ENCODE measurements at regions not wholly inside any gene's neighbourhood (a gene's known extent, or its start where the extent isn't known, plus 50 kb on each side); places are given as distances from the start of the nearest gene placed in this dataset.
A peak's percentile ranks its signal among the peaks of the same experiment; 100 is the strongest.

DNA sequence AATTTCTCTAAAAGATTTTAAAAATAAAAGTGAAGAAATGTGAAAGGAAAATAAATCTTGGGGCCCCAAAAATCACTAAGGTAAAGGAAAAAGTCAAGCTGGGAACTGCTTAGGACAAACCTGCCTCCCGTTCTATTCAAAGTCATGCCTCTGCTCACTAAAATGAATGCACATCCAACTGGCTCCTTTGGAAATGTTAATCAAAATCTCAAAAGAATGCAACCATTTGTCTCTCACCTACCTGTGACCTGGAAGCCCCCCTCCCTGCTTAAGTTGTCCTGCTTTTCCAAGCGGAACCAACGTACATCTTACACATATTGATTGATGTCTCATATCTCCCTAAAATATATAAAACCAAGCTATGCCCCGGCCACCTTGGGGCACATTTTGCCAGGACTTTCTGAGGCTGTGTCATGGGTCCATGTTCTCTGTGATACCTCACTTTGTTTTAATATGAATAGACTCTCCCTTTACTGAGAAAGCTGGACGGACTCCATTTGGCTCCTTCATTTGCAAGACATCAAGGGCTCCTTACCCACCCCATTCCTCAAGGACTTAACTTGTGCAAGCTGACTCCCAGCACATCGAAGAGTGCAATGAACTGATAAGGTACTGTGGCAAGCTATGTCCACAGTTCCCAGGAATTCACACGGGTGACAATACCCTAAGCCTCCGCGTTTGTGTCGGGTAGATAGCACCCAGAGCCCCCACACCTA, 164.3 kb downstream of the SMC2 start:
- TF ChIP-seq, protein P1, sequence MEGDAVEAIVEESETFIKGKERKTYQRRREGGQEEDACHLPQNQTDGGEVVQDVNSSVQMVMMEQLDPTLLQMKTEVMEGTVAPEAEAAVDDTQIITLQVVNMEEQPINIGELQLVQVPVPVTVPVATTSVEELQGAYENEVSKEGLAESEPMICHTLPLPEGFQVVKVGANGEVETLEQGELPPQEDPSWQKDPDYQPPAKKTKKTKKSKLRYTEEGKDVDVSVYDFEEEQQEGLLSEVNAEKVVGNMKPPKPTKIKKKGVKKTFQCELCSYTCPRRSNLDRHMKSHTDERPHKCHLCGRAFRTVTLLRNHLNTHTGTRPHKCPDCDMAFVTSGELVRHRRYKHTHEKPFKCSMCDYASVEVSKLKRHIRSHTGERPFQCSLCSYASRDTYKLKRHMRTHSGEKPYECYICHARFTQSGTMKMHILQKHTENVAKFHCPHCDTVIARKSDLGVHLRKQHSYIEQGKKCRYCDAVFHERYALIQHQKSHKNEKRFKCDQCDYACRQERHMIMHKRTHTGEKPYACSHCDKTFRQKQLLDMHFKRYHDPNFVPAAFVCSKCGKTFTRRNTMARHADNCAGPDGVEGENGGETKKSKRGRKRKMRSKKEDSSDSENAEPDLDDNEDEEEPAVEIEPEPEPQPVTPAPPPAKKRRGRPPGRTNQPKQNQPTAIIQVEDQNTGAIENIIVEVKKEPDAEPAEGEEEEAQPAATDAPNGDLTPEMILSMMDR (IDR thresholded peaks at IDR 0.05) = no peak
- TF ChIP-seq POLR2AphosphoS5 (IDR thresholded peaks at IDR 0.05) (no peak), POLR2A (IDR thresholded peaks at IDR 0.05) (no peak), EP300 (IDR thresholded peaks at IDR 0.05) (no peak)
- ATAC-seq (ENCODE audit: low FRiP score in 2 of 2) (no peak), DNase-seq (peak in 1 of 2 donors; percentile 22)
- WGBS, 2 donors = 23 to 29% methylated on average over 10 of the region's 10 CpGs
- Histone ChIP-seq H3K4me3 (no peak overlapping the region), H3K9me3 (peaks cover 0 to 4% (median 0%) of the 10 kb centered on the region in 4 donors), H3K4me1 (no peaks in the 10 kb centered on the region), H3K36me3 (no peaks in the 10 kb centered on the region), H3K27me3 (no peaks in the 10 kb centered on the region), H3K27ac (no peak overlapping the region)

DNA sequence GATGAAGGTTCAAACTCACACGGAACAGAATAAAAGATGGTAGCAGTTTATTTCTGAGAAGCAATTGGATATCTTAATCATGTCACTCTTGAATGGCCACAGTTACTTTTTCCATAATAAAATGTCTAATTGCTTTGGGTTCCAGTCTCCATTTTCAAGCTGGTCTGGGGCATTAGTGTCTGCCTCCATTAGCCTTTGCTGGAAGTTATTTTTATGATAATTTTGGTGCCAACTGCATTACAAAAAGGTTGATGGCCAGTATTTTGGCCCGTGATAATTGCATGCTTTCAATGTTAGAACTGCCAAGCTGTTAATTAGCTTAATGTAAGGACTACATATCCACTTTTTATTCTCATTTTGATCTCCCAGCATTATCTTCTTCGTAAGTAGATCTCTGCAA, 165.9 kb downstream of the SMC2 start:
- Histone ChIP-seq H3K27ac (no peak overlapping the region), H3K4me3 (no peak overlapping the region), H3K27me3 (no peaks in the 10 kb centered on the region), H3K36me3 (no peaks in the 10 kb centered on the region), H3K4me1 (no peaks in the 10 kb centered on the region), H3K9me3 (peaks cover 0 to 4% (median 0%) of the 10 kb centered on the region in 4 donors)
- DNase-seq (no peak), ATAC-seq (ENCODE audit: low FRiP score in 2 of 2) (no peak)
- TF ChIP-seq POLR2AphosphoS5 (IDR thresholded peaks at IDR 0.05) (no peak), EP300 (IDR thresholded peaks at IDR 0.05) (no peak), POLR2A (IDR thresholded peaks at IDR 0.05) (no peak)
- TF ChIP-seq, protein P1 (IDR thresholded peaks at IDR 0.05) = no peak
- 62 to 71% methylated on average over 3 of the region's 3 CpGs for WGBS, 2 donors

DNA sequence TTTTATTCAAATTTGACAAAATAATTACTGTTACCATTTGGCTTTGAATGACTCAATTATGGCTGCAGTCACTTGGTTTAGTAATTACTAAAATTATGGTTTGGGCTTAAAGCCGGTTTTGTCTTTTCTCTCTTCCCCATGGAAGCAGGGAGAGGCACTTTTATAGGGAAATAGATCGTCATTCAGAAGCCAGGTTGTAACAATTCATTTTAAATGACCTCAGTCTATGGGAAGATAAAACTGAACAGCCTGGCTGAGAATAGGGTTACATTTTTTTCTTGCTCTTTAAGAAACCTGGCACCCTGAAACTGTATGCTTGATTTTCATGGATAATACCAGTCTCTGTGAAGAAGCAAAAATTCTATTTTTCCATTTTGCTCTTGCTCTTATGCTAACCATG, 169.8 kb downstream of the SMC2 start:
- 77 to 86% methylated on average over 2 of the region's 2 CpGs for WGBS, 2 donors
- Histone ChIP-seq H3K4me1 (no peaks in the 10 kb centered on the region), H3K27me3 (no peaks in the 10 kb centered on the region), H3K9me3 (no peaks in the 10 kb centered on the region), H3K36me3 (no peaks in the 10 kb centered on the region), H3K27ac (no peak overlapping the region), H3K4me3 (no peak overlapping the region)
- TF ChIP-seq, protein P1 (IDR thresholded peaks at IDR 0.05) = no peak
- TF ChIP-seq POLR2AphosphoS5 (IDR thresholded peaks at IDR 0.05) = no peak
- TF ChIP-seq EP300 (IDR thresholded peaks at IDR 0.05) = no peak
- TF ChIP-seq POLR2A (IDR thresholded peaks at IDR 0.05) = no peak
- ATAC-seq (ENCODE audit: low FRiP score in 2 of 2) (no peak), DNase-seq (no peak)

DNA sequence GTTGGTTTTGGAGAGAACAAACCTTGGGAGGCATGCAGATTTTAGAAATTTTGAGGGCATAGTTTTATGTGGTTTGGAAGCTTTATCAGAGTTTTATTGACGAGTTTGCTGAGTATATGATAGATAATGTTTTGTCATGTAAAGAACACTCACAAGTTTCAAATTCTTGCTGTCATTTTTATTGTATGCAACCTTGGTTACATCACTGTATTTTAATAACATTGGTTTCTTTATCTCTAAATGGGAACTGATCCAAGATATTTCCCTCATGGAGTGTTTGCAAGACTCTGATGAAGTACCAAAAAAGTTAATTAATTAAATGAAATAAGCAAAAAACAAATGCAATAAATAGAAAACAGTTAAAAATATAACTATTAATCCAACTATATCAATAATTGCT, 170.3 kb downstream of the SMC2 start:
- no peaks in the 10 kb centered on the region for H3K9me3 ChIP-seq
- ATAC-seq (ENCODE audit: low FRiP score in 2 of 2) = no peak
- no peak for DNase-seq
- H3K27me3 ChIP-seq = no peaks in the 10 kb centered on the region
- no peak overlapping the region for H3K4me3 ChIP-seq
- no peak overlapping the region for H3K27ac ChIP-seq
- WGBS, 2 donors = 0 to 7% methylated on average over 1 of the region's 1 CpG
- no peak for TF ChIP-seq POLR2A (IDR thresholded peaks at IDR 0.05)
- TF ChIP-seq, protein P1 (IDR thresholded peaks at IDR 0.05) = no peak
- no peak for TF ChIP-seq EP300 (IDR thresholded peaks at IDR 0.05)
- TF ChIP-seq POLR2AphosphoS5 (IDR thresholded peaks at IDR 0.05) = no peak
- no peaks in the 10 kb centered on the region for H3K4me1 ChIP-seq
- H3K36me3 ChIP-seq = no peaks in the 10 kb centered on the region

DNA sequence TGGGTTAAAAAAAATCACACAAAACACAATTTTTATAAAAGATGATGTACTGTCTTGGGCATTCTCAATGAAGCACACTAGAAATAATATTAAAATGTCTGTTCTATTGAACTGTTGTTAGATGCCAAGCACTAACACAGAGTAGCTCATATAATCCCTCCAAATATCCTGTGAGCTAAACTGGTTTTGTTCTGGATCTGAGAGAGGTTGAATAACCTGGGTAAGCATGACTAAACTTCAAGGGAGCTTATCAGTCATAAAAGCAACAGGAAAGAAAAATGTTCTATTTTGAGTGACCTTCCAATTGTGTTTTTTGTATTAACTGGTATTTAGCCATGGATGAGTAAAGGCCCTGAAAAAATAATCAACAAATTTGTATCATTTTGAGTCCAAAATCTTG, 175.3 kb downstream of the SMC2 start:
- no peaks in the 10 kb centered on the region for H3K36me3 ChIP-seq
- H3K4me1 ChIP-seq = no peaks in the 10 kb centered on the region
- ATAC-seq (ENCODE audit: low FRiP score in 2 of 2) = no peak
- no peak overlapping the region for H3K4me3 ChIP-seq
- H3K9me3 ChIP-seq = no peaks in the 10 kb centered on the region
- H3K27me3 ChIP-seq = no peaks in the 10 kb centered on the region
- DNase-seq = no peak
- H3K27ac ChIP-seq = no peak overlapping the region
- TF ChIP-seq POLR2A (IDR thresholded peaks at IDR 0.05) (no peak), POLR2AphosphoS5 (IDR thresholded peaks at IDR 0.05) (no peak), EP300 (IDR thresholded peaks at IDR 0.05) (no peak)
- TF ChIP-seq, protein P1 (IDR thresholded peaks at IDR 0.05) = no peak

All from upper lobe of left lung (tissue), 6 donors.